ENCODE measurements at regions not wholly inside any gene's neighbourhood (a gene's known extent, or its start where the extent isn't known, plus 50 kb on each side); places are given as distances from the start of the nearest gene placed in this dataset.
A peak's percentile ranks its signal among the peaks of the same experiment; 100 is the strongest.

DNA sequence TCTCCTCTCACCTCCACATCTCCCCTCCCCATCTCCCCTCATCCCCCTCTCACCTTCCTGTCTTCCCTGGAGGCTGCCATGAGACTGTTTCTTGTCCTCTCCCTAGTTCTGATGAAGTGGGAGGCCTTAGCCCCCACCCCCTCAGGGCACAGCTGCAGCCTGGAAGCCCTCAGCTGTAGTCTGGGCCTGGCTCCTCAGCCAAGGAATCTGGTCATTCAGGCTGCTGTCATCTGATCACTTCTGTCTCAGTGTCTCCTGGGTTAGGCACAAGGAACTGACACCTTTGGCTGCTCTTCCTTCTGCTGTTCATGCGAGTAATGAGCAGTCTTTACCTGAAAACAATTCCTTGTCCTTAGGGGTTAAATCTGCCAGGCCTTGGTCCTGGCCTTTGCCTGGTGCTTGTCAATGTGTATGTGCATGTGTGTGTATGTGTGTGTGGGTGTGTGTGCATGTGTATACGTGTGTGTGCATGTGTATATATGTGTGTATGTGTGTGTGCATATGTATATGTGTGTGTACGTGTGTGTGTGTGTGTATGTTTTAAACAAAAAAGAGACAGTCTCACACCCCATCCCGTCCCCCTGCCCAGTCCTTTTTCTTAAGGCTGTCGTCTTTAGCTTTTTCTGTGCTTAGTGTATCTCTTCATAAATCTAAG is 153.5 kb upstream of the TMEM72 start:
- peaks cover 0 to 4% (median 0%) of the 10 kb centered on the region in 3 donors for H3K9me3 Mint-ChIP-seq
- no peak overlapping the region for H3K4me3 Mint-ChIP-seq
- no peaks in the 10 kb centered on the region for H3K36me3 Mint-ChIP-seq
- no peaks in the 10 kb centered on the region for H3K4me1 Mint-ChIP-seq
- H3K27me3 Mint-ChIP-seq = no peaks in the 10 kb centered on the region
- no peak overlapping the region for H3K27ac Mint-ChIP-seq

DNA sequence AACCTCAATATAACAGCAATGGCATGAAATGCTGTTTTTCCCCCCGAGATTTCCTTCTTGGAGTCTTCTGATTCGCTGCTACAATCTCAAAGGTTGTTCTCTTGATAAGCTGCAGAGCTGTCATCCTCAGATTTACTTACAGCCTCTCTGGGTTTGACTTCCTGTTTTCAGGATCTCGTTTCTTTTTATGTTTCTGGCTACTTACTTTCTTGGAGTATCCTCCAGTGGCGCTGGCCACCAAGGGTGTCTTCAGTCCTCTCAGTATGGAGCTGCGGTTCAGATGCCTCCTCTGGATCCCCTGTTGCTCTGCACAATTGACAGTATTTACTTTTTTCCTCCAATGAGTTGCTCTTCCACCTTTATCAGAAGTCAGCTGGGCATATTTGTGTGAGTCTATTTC is 152.0 kb upstream of the TMEM72 start:
- Mint-ChIP-seq H3K27me3 (no peaks in the 10 kb centered on the region), H3K4me1 (no peaks in the 10 kb centered on the region), H3K4me3 (no peak overlapping the region), H3K27ac (no peak overlapping the region), H3K36me3 (no peaks in the 10 kb centered on the region), H3K9me3 (peaks cover 0 to 2% (median 0%) of the 10 kb centered on the region in 3 donors)

DNA sequence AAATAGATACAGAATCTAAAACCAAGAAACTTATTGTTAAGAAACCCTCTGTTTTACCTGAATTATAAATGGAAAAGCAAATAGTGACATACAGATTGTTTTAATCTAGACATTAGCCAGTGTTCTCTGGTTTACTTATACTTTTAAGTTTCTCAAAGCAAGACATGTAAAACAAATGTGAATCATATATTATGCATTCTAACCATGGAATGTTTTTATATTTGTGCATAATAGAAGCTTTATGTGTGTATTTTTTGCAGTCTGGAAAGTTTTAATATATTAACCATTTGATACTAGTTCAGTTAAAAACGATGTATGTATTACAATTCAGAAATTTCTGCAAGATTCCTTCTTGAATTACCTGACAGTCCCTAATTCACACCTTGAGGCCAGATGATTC is 150.6 kb upstream of the TMEM72 start:
- Mint-ChIP-seq H3K4me3 (no peak overlapping the region), H3K27ac (no peak overlapping the region), H3K36me3 (no peaks in the 10 kb centered on the region), H3K9me3 (peaks cover 0 to 2% (median 0%) of the 10 kb centered on the region in 3 donors), H3K4me1 (no peaks in the 10 kb centered on the region), H3K27me3 (no peaks in the 10 kb centered on the region)

DNA sequence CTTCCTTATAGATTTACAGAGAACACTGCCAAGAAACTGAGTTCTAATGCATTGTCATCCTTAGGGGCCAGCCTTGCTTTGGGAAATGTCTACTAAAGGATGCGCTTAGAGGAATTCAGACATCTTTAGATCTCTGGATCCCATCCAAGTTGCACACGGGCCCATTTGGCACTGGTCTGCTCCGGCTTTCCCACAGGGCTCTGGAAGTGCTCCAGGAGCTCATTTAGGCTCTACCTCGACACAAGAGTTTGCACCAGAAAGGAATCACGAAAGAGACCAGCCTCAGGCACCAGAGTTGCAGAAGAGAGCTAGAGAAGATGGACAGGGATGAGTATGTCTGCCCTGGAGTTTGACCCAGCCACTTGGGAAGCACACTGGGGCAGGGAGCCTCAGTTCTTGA is 150.1 kb upstream of the TMEM72 start:
- Mint-ChIP-seq H3K27me3 (no peaks in the 10 kb centered on the region), H3K9me3 (peaks cover 0 to 2% (median 0%) of the 10 kb centered on the region in 3 donors), H3K4me1 (no peaks in the 10 kb centered on the region), H3K36me3 (no peaks in the 10 kb centered on the region), H3K4me3 (no peak overlapping the region), H3K27ac (no peak overlapping the region)

DNA sequence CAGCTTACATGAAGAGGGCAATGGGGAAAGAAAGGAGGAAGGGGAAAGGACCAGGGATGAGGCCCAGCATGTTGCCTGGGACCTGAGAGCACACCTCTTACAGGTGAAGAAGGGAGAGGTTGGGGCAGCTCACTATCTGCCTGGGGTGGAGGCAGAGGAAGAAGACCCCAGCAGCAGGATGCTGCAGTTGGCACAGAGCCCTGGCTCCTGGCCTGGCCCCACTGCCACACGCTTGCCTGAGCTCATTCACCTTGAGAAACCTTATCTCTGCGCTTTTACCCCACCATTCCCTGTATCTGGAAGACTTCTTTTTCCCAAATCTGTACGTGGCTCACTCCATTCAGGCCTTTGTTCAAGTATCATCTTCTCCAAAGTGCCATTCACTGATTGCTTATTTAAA is 147.8 kb upstream of the TMEM72 start:
- Mint-ChIP-seq H3K4me3 (no peak overlapping the region), H3K36me3 (no peaks in the 10 kb centered on the region), H3K27me3 (no peaks in the 10 kb centered on the region), H3K4me1 (no peaks in the 10 kb centered on the region), H3K27ac (no peak overlapping the region), H3K9me3 (no peaks in the 10 kb centered on the region)

DNA sequence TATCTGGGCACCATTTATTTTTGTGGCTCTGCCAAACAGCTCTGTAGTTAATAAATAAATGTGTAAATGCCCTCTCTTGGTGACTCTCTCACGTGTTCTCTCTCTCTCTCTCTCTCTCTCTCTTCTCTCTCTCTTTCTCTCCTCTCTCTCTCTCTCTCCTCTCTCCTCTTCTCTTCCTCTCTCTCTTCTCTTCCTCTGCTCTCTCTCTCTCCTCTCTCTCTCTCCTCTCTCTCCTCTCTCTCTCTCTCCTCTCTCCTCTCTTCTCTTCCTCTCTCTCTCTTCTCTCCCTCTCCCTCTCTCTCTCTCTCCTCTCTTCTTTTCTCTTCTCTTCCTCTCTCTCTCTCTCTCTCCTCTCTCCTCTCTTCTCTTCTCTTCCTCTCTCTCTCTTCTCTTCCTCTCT is 145.8 kb upstream of the TMEM72 start:
- Mint-ChIP-seq H3K4me3 (no peak overlapping the region), H3K4me1 (no peaks in the 10 kb centered on the region), H3K36me3 (no peaks in the 10 kb centered on the region), H3K27ac (no peak overlapping the region), H3K9me3 (no peaks in the 10 kb centered on the region), H3K27me3 (no peaks in the 10 kb centered on the region)

DNA sequence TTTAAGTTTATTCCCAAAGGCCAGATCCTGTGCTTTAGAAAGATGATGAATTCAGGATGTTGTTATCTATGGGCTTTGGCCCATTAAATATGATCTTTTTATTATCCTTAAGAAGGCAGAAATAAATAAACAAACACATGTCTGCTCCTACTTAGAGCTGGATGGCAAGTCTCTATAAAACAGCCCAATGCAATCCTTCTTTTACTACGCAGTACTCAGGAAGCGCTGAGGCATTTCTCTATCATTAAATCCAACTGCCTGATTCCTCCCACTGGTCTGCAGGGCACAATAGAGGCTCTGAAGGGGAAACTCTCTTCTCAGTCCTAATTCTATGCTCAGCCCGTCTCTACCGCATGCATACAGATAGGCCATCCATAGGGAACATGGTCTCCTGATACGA is 144.5 kb upstream of the TMEM72 start:
- Mint-ChIP-seq H3K4me1 (no peaks in the 10 kb centered on the region), H3K36me3 (peaks cover 2% of the 10 kb centered on the region), H3K27me3 (no peaks in the 10 kb centered on the region), H3K4me3 (no peak overlapping the region), H3K9me3 (no peaks in the 10 kb centered on the region), H3K27ac (no peak overlapping the region)

DNA sequence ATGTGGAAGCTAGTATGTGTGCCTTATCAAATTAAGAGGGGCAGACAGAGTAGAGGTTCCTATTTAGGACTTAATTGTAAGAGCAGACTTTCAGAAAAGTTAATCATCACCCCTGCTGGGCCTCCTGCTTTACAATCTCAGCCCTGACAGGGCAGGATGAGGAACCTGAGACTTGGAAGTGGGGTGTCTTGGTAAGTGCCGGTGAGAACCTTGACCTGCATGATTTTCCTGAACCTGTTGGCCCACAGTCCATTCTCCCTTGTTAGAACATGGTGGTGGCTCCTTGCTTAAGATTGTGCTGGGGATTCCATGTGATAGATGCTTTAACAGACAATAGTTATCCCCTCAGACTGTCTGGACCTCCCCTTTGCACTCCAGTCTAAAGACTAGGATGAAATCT is 141.7 kb upstream of the TMEM72 start:
- Mint-ChIP-seq H3K4me3 (no peak overlapping the region), H3K27me3 (no peaks in the 10 kb centered on the region), H3K27ac (no peak overlapping the region)

DNA sequence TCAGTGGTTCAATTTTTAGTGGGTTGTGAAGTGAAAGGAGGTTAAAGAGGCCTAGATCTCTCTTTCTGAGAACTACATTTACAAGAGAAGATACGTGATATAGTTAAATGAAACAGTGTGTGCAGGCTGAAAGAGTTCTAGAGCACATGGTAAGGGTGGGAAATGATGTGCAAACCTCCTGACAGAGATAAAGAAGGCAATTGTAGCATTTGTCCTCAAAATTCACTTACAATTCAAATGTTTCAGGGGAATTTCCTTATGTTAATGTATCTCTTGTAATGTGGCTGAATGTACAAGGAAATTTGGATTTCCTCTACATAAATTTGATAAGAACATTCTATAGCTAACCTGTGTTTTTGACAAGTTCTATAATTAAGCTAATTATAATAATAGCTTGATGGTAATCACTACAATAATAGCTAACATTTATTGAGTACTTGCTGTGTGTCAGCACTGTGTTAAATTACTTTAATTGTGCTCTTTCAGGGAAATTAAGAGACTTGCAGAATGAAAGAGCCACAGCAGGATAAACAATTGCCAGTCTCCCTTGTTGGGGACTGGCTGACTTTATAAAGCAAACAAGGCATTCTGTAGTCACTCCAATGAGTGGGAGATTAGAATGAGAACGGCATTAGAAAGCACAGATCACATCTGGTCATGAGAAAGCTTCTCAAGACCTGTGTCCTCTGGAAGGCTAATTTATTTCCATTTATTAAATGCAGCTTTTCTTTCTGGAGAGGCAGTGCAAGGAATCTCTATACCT is 139.7 kb upstream of the TMEM72 start:
- peaks cover 2% of the 10 kb centered on the region for H3K36me3 Mint-ChIP-seq
- no peaks in the 10 kb centered on the region for H3K4me1 Mint-ChIP-seq
- no peak overlapping the region for H3K27ac Mint-ChIP-seq
- no peaks in the 10 kb centered on the region for H3K27me3 Mint-ChIP-seq
- no peaks in the 10 kb centered on the region for H3K9me3 Mint-ChIP-seq
- no peak overlapping the region for H3K4me3 Mint-ChIP-seq

More for the DNA sequence above, 141.7 kb upstream of the TMEM72 start:
- no peaks in the 10 kb centered on the region for H3K9me3 Mint-ChIP-seq
- no peaks in the 10 kb centered on the region for H3K4me1 Mint-ChIP-seq
- H3K36me3 Mint-ChIP-seq = peaks cover 2% of the 10 kb centered on the region

DNA sequence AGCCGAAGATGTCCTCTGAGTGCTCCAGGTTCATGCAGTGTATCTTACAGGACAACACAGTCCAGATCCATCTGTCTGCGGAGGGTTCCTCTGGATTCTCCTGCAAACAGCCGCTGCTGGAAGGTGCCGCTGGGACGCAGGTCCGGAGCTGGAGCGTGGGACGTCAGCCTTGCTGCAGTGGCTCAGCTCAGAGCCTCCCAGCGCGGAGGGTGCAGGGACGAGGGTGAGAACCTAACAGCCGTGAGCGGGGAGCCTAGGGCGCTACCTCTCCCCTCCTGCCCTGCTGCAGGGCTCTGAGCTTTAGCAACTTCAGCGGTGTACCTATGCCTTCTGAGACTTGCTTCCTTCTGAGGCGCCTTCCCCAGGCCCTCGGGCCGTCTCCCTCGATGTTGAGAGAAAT is 137.6 kb upstream of the TMEM72 start:
- H3K9me3 Mint-ChIP-seq = no peaks in the 10 kb centered on the region
- H3K4me1 Mint-ChIP-seq = no peaks in the 10 kb centered on the region
- no peak overlapping the region for H3K4me3 Mint-ChIP-seq
- peak overlapping the region in 1 of 3 donors; percentile 12 for H3K27ac Mint-ChIP-seq
- no peaks in the 10 kb centered on the region for H3K27me3 Mint-ChIP-seq
- H3K36me3 Mint-ChIP-seq = peaks cover 2% of the 10 kb centered on the region

DNA sequence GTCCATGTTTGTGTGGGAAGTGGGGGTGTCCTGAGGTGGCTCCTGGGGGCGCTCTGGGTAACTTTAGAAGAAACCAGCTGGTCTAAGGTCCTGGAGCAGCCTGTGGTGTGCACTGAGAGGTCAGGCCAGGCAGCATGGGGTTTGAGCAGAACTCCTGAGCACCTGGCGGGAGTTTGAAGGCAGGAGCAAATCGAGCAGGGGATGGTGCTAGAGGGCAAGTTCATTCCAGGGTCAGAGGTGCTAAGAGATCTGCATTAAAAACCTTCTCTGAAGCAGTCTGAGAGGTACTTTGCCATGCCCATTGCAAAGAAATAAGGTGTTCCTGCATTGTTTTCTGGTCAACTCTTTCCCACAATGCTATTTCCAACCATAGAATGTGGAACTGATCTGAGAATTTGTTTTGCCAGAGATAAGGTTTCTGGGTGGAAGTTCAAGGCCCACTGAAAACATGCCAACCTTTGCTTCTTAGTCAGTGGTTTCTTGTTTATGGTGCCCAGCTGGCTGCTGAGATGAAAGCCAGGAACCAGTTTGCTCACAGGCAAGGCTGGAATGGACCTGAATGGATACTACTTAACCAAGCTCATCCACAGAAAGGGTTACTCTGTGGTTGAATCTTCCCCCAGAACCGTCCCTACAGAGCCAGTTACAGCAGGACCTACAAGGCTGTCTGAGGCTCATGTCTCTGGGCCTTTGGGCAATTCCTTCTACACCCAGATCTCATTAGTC is 136.3 kb upstream of the TMEM72 start:
- no peaks in the 10 kb centered on the region for H3K4me1 Mint-ChIP-seq
- peaks cover 2% of the 10 kb centered on the region for H3K36me3 Mint-ChIP-seq
- H3K4me3 Mint-ChIP-seq = no peak overlapping the region
- H3K9me3 Mint-ChIP-seq = peaks cover 0 to 1% (median 0%) of the 10 kb centered on the region in 3 donors
- H3K27ac Mint-ChIP-seq = no peak overlapping the region
- no peaks in the 10 kb centered on the region for H3K27me3 Mint-ChIP-seq

DNA sequence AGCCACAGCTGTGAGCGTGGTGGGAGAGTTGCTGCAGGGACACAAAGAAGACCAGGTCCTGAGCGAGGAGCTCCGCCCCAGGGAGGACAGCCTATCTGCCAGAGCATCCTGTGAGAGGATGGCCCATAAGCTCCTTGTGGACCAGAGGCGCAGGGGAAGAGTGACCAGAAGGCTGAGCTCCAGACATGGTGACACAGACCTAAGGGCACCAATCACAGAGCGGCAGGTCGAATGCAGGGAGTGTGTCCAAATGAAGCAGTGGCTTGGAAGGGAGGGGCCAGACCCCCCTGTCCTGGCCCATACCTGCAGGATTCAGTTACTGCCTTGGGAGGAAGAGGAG is 135.8 kb upstream of the TMEM72 start:
- Mint-ChIP-seq H3K27me3 (no peaks in the 10 kb centered on the region), H3K36me3 (peaks cover 2% of the 10 kb centered on the region), H3K4me1 (no peaks in the 10 kb centered on the region)

DNA sequence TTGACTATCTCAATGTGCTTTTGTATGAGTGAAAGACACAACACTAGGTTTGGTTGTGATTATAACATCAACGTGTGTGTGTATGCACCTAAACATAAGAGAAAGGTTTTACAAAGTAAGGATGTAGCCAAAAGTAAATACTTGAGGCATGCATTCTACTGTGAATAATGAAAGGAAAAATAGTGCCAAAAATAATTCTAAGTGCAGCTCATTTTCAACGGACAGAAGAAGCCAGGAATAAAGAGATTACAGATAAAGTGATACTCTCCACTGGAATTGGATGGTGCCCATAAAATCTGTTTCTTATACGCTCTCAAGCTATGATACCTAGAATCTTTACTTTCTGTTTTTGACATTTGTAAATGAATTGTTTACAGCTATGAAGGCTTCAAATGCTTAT is 135.0 kb upstream of the TMEM72 start:
- peaks cover 0 to 2% (median 0%) of the 10 kb centered on the region in 3 donors for H3K9me3 Mint-ChIP-seq
- no peaks in the 10 kb centered on the region for H3K4me1 Mint-ChIP-seq
- no peak overlapping the region for H3K4me3 Mint-ChIP-seq
- no peaks in the 10 kb centered on the region for H3K36me3 Mint-ChIP-seq
- no peaks in the 10 kb centered on the region for H3K27me3 Mint-ChIP-seq
- no peak overlapping the region for H3K27ac Mint-ChIP-seq

More for the DNA sequence above, 135.8 kb upstream of the TMEM72 start:
- Mint-ChIP-seq H3K4me3 (no peak overlapping the region), H3K27ac (no peak overlapping the region), H3K9me3 (peaks cover 0 to 2% (median 0%) of the 10 kb centered on the region in 3 donors)

DNA sequence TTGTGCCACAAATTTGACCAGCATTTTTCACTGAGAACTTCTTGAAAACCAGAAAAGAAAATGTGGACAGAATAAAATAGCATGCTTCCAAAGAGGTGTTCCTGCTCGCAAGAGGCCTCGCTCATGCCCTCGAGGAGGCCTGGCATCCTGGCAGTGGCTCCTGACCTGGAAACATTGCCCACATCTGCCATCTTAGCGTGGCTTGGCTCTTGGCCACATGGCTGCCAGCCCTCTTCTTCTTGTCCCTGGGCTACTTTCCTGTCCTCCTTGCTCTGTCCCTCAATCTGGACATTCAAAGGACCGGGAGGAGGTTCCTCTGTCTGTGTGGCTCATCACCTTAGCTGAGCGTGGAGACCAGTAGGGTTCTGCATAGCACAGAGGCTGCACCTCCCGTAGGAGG is 131.6 kb upstream of the TMEM72 start:
- no peaks in the 10 kb centered on the region for H3K36me3 Mint-ChIP-seq
- no peak overlapping the region for H3K27ac Mint-ChIP-seq
- H3K4me1 Mint-ChIP-seq = no peaks in the 10 kb centered on the region
- peaks cover 0 to 4% (median 0%) of the 10 kb centered on the region in 3 donors for H3K9me3 Mint-ChIP-seq
- no peak overlapping the region for H3K4me3 Mint-ChIP-seq
- no peaks in the 10 kb centered on the region for H3K27me3 Mint-ChIP-seq

DNA sequence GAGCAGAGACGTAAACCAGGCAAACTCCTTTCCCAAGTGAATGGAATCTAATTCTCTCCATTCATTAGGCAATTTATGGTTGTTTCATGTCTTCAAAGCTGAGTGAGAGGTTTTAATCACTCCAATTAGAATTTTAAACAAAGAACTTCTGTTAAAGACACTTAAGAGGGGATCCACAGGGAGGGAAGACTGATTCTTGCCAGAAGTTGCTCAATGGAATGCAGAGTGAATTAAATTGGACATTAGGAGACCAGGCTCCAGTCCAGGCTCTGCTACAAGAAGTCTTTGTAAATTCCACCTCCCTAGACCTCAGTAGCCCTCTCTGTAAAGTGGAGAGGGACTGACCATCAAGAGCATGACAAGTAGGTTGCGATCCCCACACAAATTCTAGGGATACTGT is 130.7 kb upstream of the TMEM72 start:
- Mint-ChIP-seq H3K4me3 (no peak overlapping the region), H3K4me1 (no peaks in the 10 kb centered on the region), H3K9me3 (peaks cover 0 to 4% (median 0%) of the 10 kb centered on the region in 3 donors), H3K27me3 (no peaks in the 10 kb centered on the region), H3K36me3 (no peaks in the 10 kb centered on the region), H3K27ac (no peak overlapping the region)
